NCI-H1417 treated with DMSO at 0.1 percent for 48 hours (cell line): ENCODE measurements at regions not wholly inside any gene's neighbourhood (a gene's known extent, or its start where the extent isn't known, plus 50 kb on each side); places are given as distances from the start of the nearest gene placed in this dataset.
"Not testable (repeated sequence)": the region's sequence is repeated elsewhere in the genome, so short reads cannot be mapped to it uniquely, and the experiment has no call there.

Source experiments
- DNase-seq: peaks from one replicate; lab custom pipeline; 2025; lab: John Stamatoyannopoulos, UW

GRCh38 chr18:27579364-27579763 is 394.3 kb upstream of the CHST9 start:
- DNase-seq: no peak

GRCh38 chr18:27577752-27578151 is 392.6 kb upstream of the CHST9 start:
- DNase-seq: no peak

- no peak for DNase-seq
Observed at GRCh38 chr18:27577265-27577664, 392.2 kb upstream of the CHST9 start.

- DNase-seq: no peak
Observed at GRCh38 chr18:27567434-27567833, 382.3 kb upstream of the CHST9 start.

GRCh38 chr18:27564066-27564465 is 379.0 kb upstream of the CHST9 start:
- no peak for DNase-seq

- no peak for DNase-seq
Observed at GRCh38 chr18:27558388-27559155, 373.5 kb upstream of the CHST9 start.

- no peak for DNase-seq
Observed at GRCh38 chr18:27556741-27557140, 371.6 kb upstream of the CHST9 start.

- DNase-seq: no peak
Observed at GRCh38 chr18:27549335-27550039, 364.4 kb upstream of the CHST9 start.

GRCh38 chr18:27546991-27547390 is 361.9 kb upstream of the CHST9 start:
- no peak for DNase-seq

- no peak for DNase-seq
Observed at GRCh38 chr18:27544206-27544605, 359.1 kb upstream of the CHST9 start.

GRCh38 chr18:27541293-27541692 is 356.2 kb upstream of the CHST9 start:
- no peak for DNase-seq

GRCh38 chr18:27540111-27540510 is 355.0 kb upstream of the CHST9 start:
- DNase-seq: no peak

- no peak for DNase-seq
Observed at GRCh38 chr18:27528925-27529521, 343.9 kb upstream of the CHST9 start.

- DNase-seq: no peak
Observed at GRCh38 chr18:27527856-27528255, 342.7 kb upstream of the CHST9 start.

GRCh38 chr18:27520401-27520800 is 335.3 kb upstream of the CHST9 start:
- DNase-seq: no peak

- DNase-seq: not testable (repeated sequence)
Observed at GRCh38 chr18:27510036-27510633, 325.0 kb upstream of the CHST9 start.

GRCh38 chr18:27501671-27502070 is 316.6 kb upstream of the CHST9 start:
- no peak for DNase-seq

GRCh38 chr18:27500531-27500930 is 315.4 kb upstream of the CHST9 start:
- no peak for DNase-seq

GRCh38 chr18:27497246-27497645 is 312.1 kb upstream of the CHST9 start:
- no peak for DNase-seq

- no peak for DNase-seq
Observed at GRCh38 chr18:27493182-27493581, 308.1 kb upstream of the CHST9 start.

- DNase-seq: no peak
Observed at GRCh38 chr18:27491772-27492171, 306.7 kb upstream of the CHST9 start.

GRCh38 chr18:27483276-27483675 is 298.2 kb upstream of the CHST9 start:
- no peak for DNase-seq

- no peak for DNase-seq
Observed at GRCh38 chr18:27478459-27478858, 293.4 kb upstream of the CHST9 start.
